Fibroblast of villous mesenchyme (primary cell): ENCODE measurements at regions not wholly inside any gene's neighbourhood (a gene's known extent, or its start where the extent isn't known, plus 50 kb on each side); places are given as distances from the start of the nearest gene placed in this dataset.
"Not testable (repeated sequence)": the region's sequence is repeated elsewhere in the genome, so short reads cannot be mapped to it uniquely, and the experiment has no call there.

Experiments
- DNase-seq: peaks from one replicate; pipeline ENCODE4 v3.0.0-alpha.2; 2010; ENCODE audit warnings: low read depth
- H3K4me3 ChIP-seq: 2 replicates; pipeline ENCODE4 v1.5.1; 2011; ENCODE audit warnings: low read depth, mild to moderate bottlenecking, low read length
- CTCF ChIP-seq: IDR thresholded peaks from 2 replicates; pipeline ENCODE4 v1.5.1; 2012; ENCODE audit warnings: low read depth, mild to moderate bottlenecking, low read length; ENCODE audit not compliant: insufficient read depth

- no peak overlapping the region for H3K4me3 ChIP-seq
- no peak for TF ChIP-seq CTCF
- no peak for DNase-seq
Measured at GRCh38 chr1:106366627-106367319, 689.7 kb upstream of the PRMT6 start.

- H3K4me3 ChIP-seq, result no peak overlapping the region
- no peak for TF ChIP-seq CTCF
- no peak for DNase-seq
Measured at GRCh38 chr1:106378261-106378660, 678.2 kb upstream of the PRMT6 start.

- H3K4me3 ChIP-seq, result no peak overlapping the region
- DNase-seq, result no peak
- no peak for TF ChIP-seq CTCF
Measured at GRCh38 chr1:106380772-106381171, 675.7 kb upstream of the PRMT6 start.

GRCh38 chr1:106389160-106389559 lies 667.3 kb upstream of the PRMT6 start:
- not testable (repeated sequence) for H3K4me3 ChIP-seq

GRCh38 chr1:106393046-106393445 lies 663.4 kb upstream of the PRMT6 start:
- no peak for DNase-seq
- H3K4me3 ChIP-seq, result no peak overlapping the region
- no peak for TF ChIP-seq CTCF

More at GRCh38 chr1:106389160-106389559, 667.3 kb upstream of the PRMT6 start:
- DNase-seq, result not testable (repeated sequence)

GRCh38 chr1:106396020-106396419 lies 660.5 kb upstream of the PRMT6 start:
- TF ChIP-seq CTCF, result no peak
- no peak for DNase-seq
- no peak overlapping the region for H3K4me3 ChIP-seq

GRCh38 chr1:106398391-106398790 lies 658.1 kb upstream of the PRMT6 start:
- no peak for DNase-seq
- TF ChIP-seq CTCF, result no peak
- H3K4me3 ChIP-seq, result no peak overlapping the region
